Eye (tissue), 1 donor: ENCODE measurements at regions not wholly inside any gene's neighbourhood (a gene's known extent, or its start where the extent isn't known, plus 50 kb on each side); places are given as distances from the start of the nearest gene placed in this dataset.
"Not testable (repeated sequence)": the region's sequence is repeated elsewhere in the genome, so short reads cannot be mapped to it uniquely, and the experiment has no call there.

Experiments
- DNase-seq: peaks from one replicate; pipeline ENCODE4 v3.0.0-alpha.2; 2015

GRCh38 chr15:62272290-62272689 lies 107.2 kb upstream of the C2CD4B start:
- no peak for DNase-seq

GRCh38 chr15:62275831-62276230 lies 110.7 kb upstream of the C2CD4B start:
- no peak for DNase-seq

- no peak for DNase-seq
Observed at GRCh38 chr15:62277816-62278394, 112.8 kb upstream of the C2CD4B start.

GRCh38 chr15:62278534-62278933 lies 113.4 kb upstream of the C2CD4B start:
- DNase-seq = no peak

GRCh38 chr15:62279041-62279440 lies 114.0 kb upstream of the C2CD4B start:
- peak; percentile 32 for DNase-seq

GRCh38 chr15:62280625-62281024 lies 115.5 kb upstream of the C2CD4B start:
- DNase-seq = no peak

- DNase-seq = not testable (repeated sequence)
Observed at GRCh38 chr15:62281801-62282200, 116.7 kb upstream of the C2CD4B start.

GRCh38 chr15:62287066-62287857 lies 122.2 kb upstream of the C2CD4B start:
- DNase-seq = no peak

- no peak for DNase-seq
Observed at GRCh38 chr15:62288361-62289017, 123.4 kb upstream of the C2CD4B start.

- DNase-seq = no peak
Observed at GRCh38 chr15:62291262-62291661, 126.2 kb upstream of the C2CD4B start.

- no peak for DNase-seq
Observed at GRCh38 chr15:62296756-62297507, 131.8 kb upstream of the C2CD4B start.

- no peak for DNase-seq
Observed at GRCh38 chr15:62297522-62297921, 132.4 kb upstream of the C2CD4B start.

GRCh38 chr15:62297933-62298332 lies 132.8 kb upstream of the C2CD4B start:
- no peak for DNase-seq

- DNase-seq = no peak
Observed at GRCh38 chr15:62298811-62299210, 133.7 kb upstream of the C2CD4B start.

GRCh38 chr15:62299541-62299940 lies 134.5 kb upstream of the C2CD4B start:
- DNase-seq = no peak

- no peak for DNase-seq
Observed at GRCh38 chr15:62301993-62302675, 137.0 kb upstream of the C2CD4B start.

- peak; percentile 81 for DNase-seq
Observed at GRCh38 chr15:62306851-62307504, 141.9 kb upstream of the C2CD4B start.

- DNase-seq = no peak
Observed at GRCh38 chr15:62307551-62307950, 142.5 kb upstream of the C2CD4B start.

- no peak for DNase-seq
Observed at GRCh38 chr15:62316413-62317060, 151.5 kb upstream of the C2CD4B start.

- no peak for DNase-seq
Observed at GRCh38 chr15:62320259-62320658, 155.2 kb upstream of the C2CD4B start.

GRCh38 chr15:62323353-62323890 lies 158.3 kb upstream of the C2CD4B start:
- DNase-seq = no peak
